ENCODE measurements at regions not wholly inside any gene's neighbourhood (a gene's known extent, or its start where the extent isn't known, plus 50 kb on each side); places are given as distances from the start of the nearest gene placed in this dataset.
"Not testable (repeated sequence)": the region's sequence is repeated elsewhere in the genome, so short reads cannot be mapped to it uniquely, and the experiment has no call there.

- no peak for TF ChIP-seq CTCF (IDR thresholded peaks at IDR 0.05; ENCODE audit: poor library complexity)
- TF ChIP-seq EZH2 (IDR thresholded peaks at IDR 0.05; ENCODE audit: borderline replicate concordance), result no peak
- TF ChIP-seq EZH2phosphoT487 (IDR thresholded peaks at IDR 0.05; ENCODE audit: low read depth, severe bottlenecking, unreplicated experiment), result no peak
- Histone ChIP-seq H3K27ac (peak overlapping the region; percentile 76), H3K4me2 (peak overlapping the region; percentile 40), H3K27me3 (no peaks in the 10 kb centered on the region), H2AFZ (no peak overlapping the region), H3K4me3 (no peak overlapping the region), H3K9me2 (replicated peaks; ENCODE audit: insufficient read depth) (no peaks in the 10 kb centered on the region), H3K79me2 (no peaks in the 10 kb centered on the region), H3K36me3 (replicated peaks; ENCODE audit: insufficient read depth, low read depth) (no peaks in the 10 kb centered on the region), H4K20me1 (ENCODE audit: insufficient read depth, poor library complexity, severe bottlenecking) (no peaks in the 10 kb centered on the region), H3K9me3 (ENCODE audit: low read depth) (no peaks in the 10 kb centered on the region), H3K4me1 (ENCODE audit: insufficient read depth) (peaks cover 10% of the 10 kb centered on the region)
- WGBS (ENCODE audit: low lambda C conversion rate, missing lambda C conversion rate), result 83% methylated on average over 1 of the region's 1 CpG
- DNase-seq (ENCODE audit: low spot score), result no peak
These were observed 127.2 kb upstream of the CACNA1A start for GRCh38 chr19:13633522-13633922.

- no peak for TF ChIP-seq EZH2 (IDR thresholded peaks at IDR 0.05; ENCODE audit: borderline replicate concordance)
- no peak for TF ChIP-seq EZH2phosphoT487 (IDR thresholded peaks at IDR 0.05; ENCODE audit: low read depth, severe bottlenecking, unreplicated experiment)
- no peak for TF ChIP-seq CTCF (IDR thresholded peaks at IDR 0.05; ENCODE audit: poor library complexity)
- no peaks in the 10 kb centered on the region for H3K9me3 ChIP-seq (ENCODE audit: low read depth)
- H2AFZ ChIP-seq, result no peak overlapping the region
- no peaks in the 10 kb centered on the region for H4K20me1 ChIP-seq (ENCODE audit: insufficient read depth, poor library complexity, severe bottlenecking)
- H3K4me2 ChIP-seq, result peak overlapping the region; percentile 40
- WGBS (ENCODE audit: low lambda C conversion rate, missing lambda C conversion rate), result 11% methylated on average over 6 of the region's 6 CpGs
- peak; percentile 66 for DNase-seq (ENCODE audit: low spot score)
- H3K36me3 ChIP-seq (replicated peaks; ENCODE audit: insufficient read depth, low read depth), result no peaks in the 10 kb centered on the region
- no peaks in the 10 kb centered on the region for H3K27me3 ChIP-seq
- no peaks in the 10 kb centered on the region for H3K9me2 ChIP-seq (replicated peaks; ENCODE audit: insufficient read depth)
- no peak overlapping the region for H3K4me3 ChIP-seq
- H3K27ac ChIP-seq, result peak overlapping the region; percentile 76
- H3K79me2 ChIP-seq, result no peaks in the 10 kb centered on the region
- H3K4me1 ChIP-seq (ENCODE audit: insufficient read depth), result peaks cover 10% of the 10 kb centered on the region
These were observed 126.8 kb upstream of the CACNA1A start for GRCh38 chr19:13633109-13633508.

- not testable (repeated sequence) for H3K9me3 ChIP-seq (ENCODE audit: low read depth); H3K4me3 ChIP-seq; H2AFZ ChIP-seq; DNase-seq (ENCODE audit: low spot score); H3K79me2 ChIP-seq; H3K36me3 ChIP-seq (replicated peaks; ENCODE audit: insufficient read depth, low read depth); H3K27me3 ChIP-seq; H4K20me1 ChIP-seq (ENCODE audit: insufficient read depth, poor library complexity, severe bottlenecking); H3K9me2 ChIP-seq (replicated peaks; ENCODE audit: insufficient read depth)
- Histone ChIP-seq H3K4me2 (peak overlapping the region; percentile 40), H3K27ac (peak overlapping the region; percentile 76), H3K4me1 (ENCODE audit: insufficient read depth) (peaks cover 10% of the 10 kb centered on the region)
- WGBS (ENCODE audit: low lambda C conversion rate, missing lambda C conversion rate), result 93% methylated on average over 7 of the region's 7 CpGs
These were observed 125.9 kb upstream of the CACNA1A start for GRCh38 chr19:13632164-13632563.

- no peak overlapping the region for H3K4me2 ChIP-seq
- H3K27me3 ChIP-seq, result peaks cover 8% of the 10 kb centered on the region
These were observed 123.5 kb upstream of the CACNA1A start for GRCh38 chr19:13629687-13630357.

More at GRCh38 chr19:13629687-13630357, 123.5 kb upstream of the CACNA1A start:
- Histone ChIP-seq H2AFZ (no peak overlapping the region), H3K4me3 (no peak overlapping the region), H4K20me1 (ENCODE audit: insufficient read depth, poor library complexity, severe bottlenecking) (no peaks in the 10 kb centered on the region), H3K9me2 (replicated peaks; ENCODE audit: insufficient read depth) (no peaks in the 10 kb centered on the region), H3K27ac (no peak overlapping the region), H3K4me1 (ENCODE audit: insufficient read depth) (peaks cover 10% of the 10 kb centered on the region), H3K36me3 (replicated peaks; ENCODE audit: insufficient read depth, low read depth) (no peaks in the 10 kb centered on the region), H3K79me2 (no peaks in the 10 kb centered on the region), H3K9me3 (ENCODE audit: low read depth) (no peaks in the 10 kb centered on the region)
- 84% methylated on average over 6 of the region's 6 CpGs for WGBS (ENCODE audit: low lambda C conversion rate, missing lambda C conversion rate)
- no peak for DNase-seq (ENCODE audit: low spot score)
- no peak for TF ChIP-seq EZH2 (IDR thresholded peaks at IDR 0.05; ENCODE audit: borderline replicate concordance)
- TF ChIP-seq CTCF (IDR thresholded peaks at IDR 0.05; ENCODE audit: poor library complexity), result no peak
- TF ChIP-seq EZH2phosphoT487 (IDR thresholded peaks at IDR 0.05; ENCODE audit: low read depth, severe bottlenecking, unreplicated experiment), result no peak

All from hepatocyte (in vitro differentiated cells).